Keratinocyte (primary cell): ENCODE measurements at regions not wholly inside any gene's neighbourhood (a gene's known extent, or its start where the extent isn't known, plus 50 kb on each side); places are given as distances from the start of the nearest gene placed in this dataset.

Source experiments
- DNase-seq: peaks from one replicate; pipeline ENCODE4 v3.0.0-alpha.2; 2011; ENCODE audit warnings: low read depth, missing footprints, low spot score
- FAIRE-seq: peaks from 2 replicates; lab custom pipeline; 2011; peaks lifted over from hg19 to GRCh38; lab: Jason Lieb, UNC
- H2AFZ ChIP-seq: 2 replicates; pipeline ENCODE4 v1.6.0; 2012; ENCODE audit warnings: low read length, control low read depth, inconsistent platforms; ENCODE audit not compliant: control insufficient read depth
- H3K27ac ChIP-seq: 2 replicates; pipeline ENCODE4 v1.5.1; 2011; ENCODE audit warnings: low read length; ENCODE audit not compliant: control insufficient read depth, insufficient read depth
- H3K27me3 ChIP-seq: 3 replicates; pipeline ENCODE4 v1.6.0; 2011; ENCODE audit warnings: low read length; ENCODE audit not compliant: control insufficient read depth, insufficient read depth; ENCODE audit errors: extremely low read depth
- H3K36me3 ChIP-seq, 2 experiments: 2 replicates in 1 of 2; 3 replicates in 1 of 2; pipeline ENCODE4 v1.5.1; 2011; ENCODE audit warnings: low read length in 2 of 2, mild to moderate bottlenecking in 1 of 2; ENCODE audit not compliant: control insufficient read depth in 2 of 2, insufficient read depth in 2 of 2; ENCODE audit errors: extremely low read depth in 1 of 2
- H3K4me1 ChIP-seq: 3 replicates; pipeline ENCODE4 v1.5.1; 2011; ENCODE audit warnings: low read length; ENCODE audit not compliant: control insufficient read depth, insufficient read depth; ENCODE audit errors: extremely low read depth
- H3K4me2 ChIP-seq: 3 replicates; pipeline ENCODE4 v1.6.0; 2011; ENCODE audit warnings: low read depth, low read length; ENCODE audit not compliant: control insufficient read depth, insufficient read depth; ENCODE audit errors: extremely low read depth
- H3K4me3 ChIP-seq, 3 experiments: fragments of 200-600 bp in 1 of 3; sonication (generic) in 1 of 3; 2 replicates in 2 of 3; 3 replicates in 1 of 3; pipeline ENCODE4 v1.5.1; 2011 to 2016; ENCODE audit warnings: low read length in 3 of 3, mild to moderate bottlenecking in 3 of 3, control low read depth in 2 of 3, inconsistent platforms in 1 of 3, low read depth in 1 of 3, mixed read lengths in 1 of 3, mixed run types in 1 of 3, moderate library complexity in 1 of 3; ENCODE audit not compliant: control insufficient read depth in 2 of 3, insufficient read depth in 2 of 3; ENCODE audit errors: extremely low read depth in 1 of 3
- H3K79me2 ChIP-seq: 2 replicates; pipeline ENCODE4 v1.6.0; 2012; ENCODE audit warnings: low read length; ENCODE audit not compliant: control insufficient read depth, insufficient read depth
- H3K9ac ChIP-seq: 3 replicates; pipeline ENCODE4 v1.6.0; 2011; ENCODE audit warnings: low read length; ENCODE audit not compliant: control insufficient read depth, insufficient read depth; ENCODE audit errors: extremely low read depth
- H3K9me1 ChIP-seq: 3 replicates; pipeline ENCODE4 v1.6.0; 2011; ENCODE audit warnings: low read length; ENCODE audit not compliant: control insufficient read depth, insufficient read depth; ENCODE audit errors: extremely low read depth
- H3K9me3 ChIP-seq: 2 replicates; pipeline ENCODE4 v1.5.1; 2012; ENCODE audit warnings: low read depth, low read length; ENCODE audit not compliant: control insufficient read depth
- H4K20me1 ChIP-seq: 3 replicates; pipeline ENCODE4 v1.6.0; 2011; ENCODE audit warnings: low read length; ENCODE audit not compliant: control insufficient read depth, insufficient read depth; ENCODE audit errors: extremely low read depth
- CTCF ChIP-seq, 3 experiments: IDR thresholded peaks in 1 of 3; conservative IDR thresholded peaks in 1 of 3; optimal IDR thresholded peaks in 1 of 3; 2 replicates in 2 of 3; 3 replicates in 1 of 3; pipeline versions ENCODE3 to v1.5.1; 2011; ENCODE audit warnings: low read length in 3 of 3, mild to moderate bottlenecking in 3 of 3, moderate library complexity in 2 of 3, control low read depth in 1 of 3, inconsistent platforms in 1 of 3; ENCODE audit not compliant: insufficient read depth in 2 of 3; ENCODE audit errors: extremely low read depth in 1 of 3
- EZH2 ChIP-seq: IDR thresholded peaks from one replicate; pipeline ENCODE4 v1.6.1; 2012; ENCODE audit warnings: inconsistent platforms, mild to moderate bottlenecking, low read length, moderate library complexity
- dilution Hi-C: fragments of 300-500 bp; cut with MboI; formaldehyde crosslinking; loops from one replicate; pipeline ENCODE4 v1.7.0; 2020; ENCODE audit warnings: low sequenced_read_pairs; ENCODE audit not compliant: extremely low pct_ligation_motif_present

- no peak overlapping the region for H3K9ac ChIP-seq
- H3K36me3 ChIP-seq: no peaks in the 10 kb centered on the region
- no peak overlapping the region for H3K4me2 ChIP-seq
- H3K9me3 ChIP-seq: no peaks in the 10 kb centered on the region
- H3K79me2 ChIP-seq: no peaks in the 10 kb centered on the region
- no peak overlapping the region for H3K27ac ChIP-seq
- H3K4me1 ChIP-seq: no peaks in the 10 kb centered on the region
- no peaks in the 10 kb centered on the region for H4K20me1 ChIP-seq
- dilution Hi-C loops: no loop called here
- no peak overlapping the region for H2AFZ ChIP-seq
- no peaks in the 10 kb centered on the region for H3K9me1 ChIP-seq
- TF ChIP-seq CTCF (optimal IDR thresholded peaks at IDR 0.05 in 1 of 3, IDR thresholded peaks at IDR 0.05 in 1 of 3, conservative IDR thresholded peaks at IDR 0.05 in 1 of 3; ENCODE audit: extremely low read depth in 1 of 3, insufficient read depth in 2 of 3, low read length in 3 of 3) (no peak), EZH2 (no peak)
- FAIRE-seq: no peak
- H3K4me3 ChIP-seq: no peak overlapping the region
- DNase-seq: no peak
- H3K27me3 ChIP-seq: no peaks in the 10 kb centered on the region
Observed at GRCh38 chr11:15483205-15483604, 368.5 kb downstream of the INSC start.

- no peak overlapping the region for H2AFZ ChIP-seq
- H3K4me1 ChIP-seq: no peaks in the 10 kb centered on the region
- no peaks in the 10 kb centered on the region for H3K9me3 ChIP-seq
- H3K79me2 ChIP-seq: no peaks in the 10 kb centered on the region
- H3K9me1 ChIP-seq: no peaks in the 10 kb centered on the region
- no peaks in the 10 kb centered on the region for H3K36me3 ChIP-seq
- no peak overlapping the region for H3K9ac ChIP-seq
- H3K27ac ChIP-seq: no peak overlapping the region
- no peak for FAIRE-seq
- H3K27me3 ChIP-seq: no peaks in the 10 kb centered on the region
- TF ChIP-seq CTCF (optimal IDR thresholded peaks at IDR 0.05 in 1 of 3, IDR thresholded peaks at IDR 0.05 in 1 of 3, conservative IDR thresholded peaks at IDR 0.05 in 1 of 3; ENCODE audit: extremely low read depth in 1 of 3, insufficient read depth in 2 of 3, low read length in 3 of 3) (no peak), EZH2 (no peak)
- no peak for DNase-seq
- H3K4me3 ChIP-seq: no peak overlapping the region
- H4K20me1 ChIP-seq: no peaks in the 10 kb centered on the region
- dilution Hi-C loops: no loop called here
- no peak overlapping the region for H3K4me2 ChIP-seq
Observed at GRCh38 chr11:15484398-15484797, 369.7 kb downstream of the INSC start.
